B cell (primary cell): ENCODE measurements at regions not wholly inside any gene's neighbourhood (a gene's known extent, or its start where the extent isn't known, plus 50 kb on each side); places are given as distances from the start of the nearest gene placed in this dataset.

Source experiments
- ATAC-seq: fragments of 200-7000 bp; cut with Tn5 transposase; one replicate; pipeline ENCODE4 v1.10.0; 2021; ENCODE audit warnings: low read depth, mild to moderate bottlenecking, moderate number of reproducible peaks, moderate library complexity
- CTCF ChIA-PET: fragments of 350-600 bp; sonication (Branson Sonifier 250); formaldehyde crosslinking; loops from one replicate; lab custom pipeline; 2021; ENCODE audit warnings: antibody characterized with exemption, inconsistent platforms; lab: Charles Lee
- POLR2A ChIA-PET: fragments of 350-600 bp; sonication (Branson Sonifier 250); formaldehyde crosslinking; loops from one replicate; lab custom pipeline; 2021; ENCODE audit warnings: antibody characterized with exemption; lab: Charles Lee
- DNase-seq: peaks from one replicate; pipeline ENCODE4 v3.0.0; 2013
- H2AFZ ChIP-seq: 2 replicates; pipeline ENCODE4 v1.6.1; 2012; ENCODE audit warnings: mild to moderate bottlenecking, low read depth, low read length; ENCODE audit not compliant: insufficient read depth, poor library complexity, severe bottlenecking
- H3K27ac ChIP-seq, 2 donors: 1 replicate in 1 of 2; 2 replicates in 1 of 2; pipeline ENCODE4 v1.5.1; 2012 to 2013; ENCODE audit warnings: low read length in 2 of 2, mild to moderate bottlenecking in 2 of 2, moderate library complexity in 1 of 2
- H3K27me3 ChIP-seq, 4 experiments: fragments of 200-600 bp in 1 of 4; sonication (generic) in 1 of 4; replicated peaks in 1 of 4; 1 replicate in 2 of 4; 2 replicates in 2 of 4; pipeline versions ENCODE4 v1.6.1 to v1.7.0; 2013 to 2016; ENCODE audit warnings: low read length in 3 of 4, mild to moderate bottlenecking in 2 of 4, mixed read lengths in 1 of 4, moderate library complexity in 1 of 4; ENCODE audit not compliant: insufficient read depth in 4 of 4, control insufficient read depth in 3 of 4; ENCODE audit errors: control extremely low read depth in 1 of 4
- H3K36me3 ChIP-seq, 2 experiments: replicated peaks in 1 of 2; 1 replicate in 1 of 2; 2 replicates in 1 of 2; pipeline versions ENCODE4 v1.6.1 to v1.7.1; 2013; ENCODE audit warnings: low read length in 1 of 2; ENCODE audit not compliant: insufficient read depth in 2 of 2, control insufficient read depth in 1 of 2; ENCODE audit errors: control extremely low read depth in 1 of 2, extremely low read depth in 1 of 2
- H3K4me1 ChIP-seq, 2 donors: fragments of 200-600 bp in 1 of 2; sonication (generic) in 1 of 2; 1 replicate in 1 of 2; 2 replicates in 1 of 2; pipeline versions ENCODE4 v1.5.1 to v1.6.1; 2013 to 2017; ENCODE audit warnings: low read length in 2 of 2; ENCODE audit not compliant: control insufficient read depth in 2 of 2, insufficient read depth in 2 of 2
- H3K4me2 ChIP-seq: replicated peaks from 2 replicates; pipeline ENCODE3; 2012; ENCODE audit warnings: mild to moderate bottlenecking, low read depth, low read length; ENCODE audit not compliant: poor library complexity, severe bottlenecking
- H3K4me3 ChIP-seq, 5 experiments: fragments of 200-600 bp in 1 of 5; sonication (generic) in 1 of 5; 1 replicate in 3 of 5; 2 replicates in 2 of 5; pipeline versions ENCODE4 v1.5.1 to v1.7.0; 2011 to 2016; ENCODE audit warnings: low read length in 4 of 5, mild to moderate bottlenecking in 4 of 5, low read depth in 2 of 5, control low read depth in 1 of 5, moderate library complexity in 1 of 5; ENCODE audit not compliant: insufficient read depth in 1 of 5; ENCODE audit errors: control extremely low read depth in 1 of 5, extremely low read depth in 1 of 5
- H3K79me2 ChIP-seq: fragments of 200-600 bp; sonication (generic); one replicate; pipeline ENCODE4 v1.6.0; 2016; ENCODE audit warnings: low read length; ENCODE audit not compliant: control insufficient read depth, insufficient read depth
- H3K9ac ChIP-seq: fragments of 200-600 bp; sonication (generic); 2 replicates; pipeline ENCODE4 v1.6.1; 2017; ENCODE audit warnings: mild to moderate bottlenecking, low read length, moderate library complexity
- H3K9me3 ChIP-seq, 3 donors: one replicate each; pipeline versions ENCODE4 v1.6.1 to v1.7.1; 2013; ENCODE audit warnings: low read length in 2 of 3; ENCODE audit not compliant: control insufficient read depth in 2 of 3, insufficient read depth in 1 of 3; ENCODE audit errors: control extremely low read depth in 1 of 3
- H4K20me1 ChIP-seq: 2 replicates; pipeline ENCODE4 v1.6.0; 2012; ENCODE audit warnings: mild to moderate bottlenecking, low read length; ENCODE audit not compliant: insufficient read depth, control insufficient read depth, poor library complexity, severe bottlenecking
- H3K27ac Mint-ChIP-seq: one replicate; pipeline ENCODE4 v1.8.0; 2021; ENCODE audit warnings: mixed read lengths
- H3K27me3 Mint-ChIP-seq: one replicate; pipeline ENCODE4 v1.8.0; 2021; ENCODE audit warnings: mixed read lengths
- H3K4me1 Mint-ChIP-seq: one replicate; pipeline ENCODE4 v1.8.0; 2021; ENCODE audit warnings: mixed read lengths
- H3K4me3 Mint-ChIP-seq: one replicate; pipeline ENCODE4 v1.8.0; 2021; ENCODE audit warnings: mixed read lengths
- H3K9me3 Mint-ChIP-seq: one replicate; pipeline ENCODE4 v1.8.0; 2022; ENCODE audit warnings: mixed read lengths; ENCODE audit not compliant: insufficient read depth
- CTCF ChIP-seq: fragments of 200-600 bp; IDR thresholded peaks from one replicate; pipeline ENCODE4 v1.8.0; 2022; ENCODE audit warnings: antibody characterized with exemption, mild to moderate bottlenecking
- EZH2 ChIP-seq: IDR thresholded peaks from 2 replicates; pipeline ENCODE4 v1.6.1; 2012; ENCODE audit warnings: borderline replicate concordance, low read depth, mild to moderate bottlenecking, moderate library complexity, low read length; ENCODE audit not compliant: insufficient read depth, poor library complexity, severe bottlenecking
- WGBS: methylation state at CpG from one replicate; pipeline ENCODE4 v1.1.5; 2013; ENCODE audit warnings: missing lambda C conversion rate; ENCODE audit not compliant: insufficient coverage; 5-methylcytosine and 5-hydroxymethylcytosine counted together
- intact Hi-C: fragments of 100-400 bp; cut with micrococcal nuclease; formaldehyde crosslinking; loops from one replicate; pipeline ENCODE4 v1.10.0; 2022

- POLR2A ChIA-PET: no interaction called here
- CTCF ChIA-PET: no interaction called here
- no peaks in the 10 kb centered on the region for H3K9me3 ChIP-seq
Observed at GRCh38 chr10:113294868-113295267, 258.0 kb upstream of the HABP2 start.

GRCh38 chr10:113297226-113297625 is 255.6 kb upstream of the HABP2 start:
- Histone ChIP-seq H3K4me3 (no peak overlapping the region), H3K36me3 (no peaks in the 10 kb centered on the region), H3K4me1 (peaks cover 0 to 10% of the 10 kb centered on the region in 2 donors), H3K4me2 (no peak overlapping the region), H3K9ac (no peak overlapping the region), H3K27ac (no peak overlapping the region), H3K27me3 (no peaks in the 10 kb centered on the region), H3K79me2 (no peaks in the 10 kb centered on the region), H2AFZ (no peak overlapping the region), H3K9me3 (peaks cover 0 to 5% (median 0%) of the 10 kb centered on the region in 3 donors), H4K20me1 (no peaks in the 10 kb centered on the region)
- H3K27ac Mint-ChIP-seq: no peak overlapping the region
- H3K4me1 Mint-ChIP-seq: peaks cover 6% of the 10 kb centered on the region
- no peaks in the 10 kb centered on the region for H3K27me3 Mint-ChIP-seq
- H3K4me3 Mint-ChIP-seq: no peak overlapping the region
- H3K9me3 Mint-ChIP-seq: no peaks in the 10 kb centered on the region
- CTCF ChIA-PET: no interaction called here
- DNase-seq (no peak), ATAC-seq (no peak)
- POLR2A ChIA-PET: no interaction called here
- intact Hi-C loops: no loop called here
- TF ChIP-seq CTCF: no peak
- TF ChIP-seq EZH2: no peak
- 100% methylated on average over 1 of the region's 5 CpGs for WGBS

More at GRCh38 chr10:113294868-113295267, 258.0 kb upstream of the HABP2 start:
- no peak overlapping the region for H3K4me3 Mint-ChIP-seq
- ATAC-seq (no peak), DNase-seq (no peak)
- no peaks in the 10 kb centered on the region for H3K4me1 Mint-ChIP-seq
- no peak overlapping the region for H3K27ac ChIP-seq
- no peaks in the 10 kb centered on the region for H3K79me2 ChIP-seq
- no peaks in the 10 kb centered on the region for H3K4me1 ChIP-seq
- TF ChIP-seq CTCF (no peak), EZH2 (no peak)
- H3K27me3 Mint-ChIP-seq: no peaks in the 10 kb centered on the region
- H3K27ac Mint-ChIP-seq: no peak overlapping the region
- H4K20me1 ChIP-seq: no peaks in the 10 kb centered on the region
- no peaks in the 10 kb centered on the region for H3K36me3 ChIP-seq
- intact Hi-C loops: no loop called here
- no peak overlapping the region for H3K4me3 ChIP-seq
- WGBS: 92% methylated on average over 2 of the region's 3 CpGs
- H3K4me2 ChIP-seq: no peak overlapping the region
- H3K9me3 Mint-ChIP-seq: no peaks in the 10 kb centered on the region
- no peak overlapping the region for H3K9ac ChIP-seq
- H2AFZ ChIP-seq: no peak overlapping the region
- no peaks in the 10 kb centered on the region for H3K27me3 ChIP-seq
